ENCODE measurements at regions not wholly inside any gene's neighbourhood (a gene's known extent, or its start where the extent isn't known, plus 50 kb on each side); places are given as distances from the start of the nearest gene placed in this dataset.
A peak's percentile ranks its signal among the peaks of the same experiment; 100 is the strongest.

DNA sequence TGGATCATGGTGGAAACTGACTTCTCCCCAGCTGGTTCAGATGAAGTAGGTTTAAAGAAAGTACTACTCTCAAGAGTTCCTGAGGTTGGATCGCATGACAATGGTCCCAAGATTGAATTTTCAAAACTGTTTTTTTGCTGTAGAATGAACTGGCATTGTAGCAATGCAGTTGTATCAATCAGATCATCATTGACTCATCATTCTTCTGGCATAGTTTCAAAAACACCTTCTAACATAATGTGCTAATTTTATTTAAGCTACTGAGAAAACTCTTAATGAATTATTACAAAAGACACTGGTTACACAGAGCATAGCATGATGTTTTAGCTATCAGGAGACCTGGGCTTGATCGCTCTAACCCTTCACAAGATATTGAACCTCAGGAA is 384.5 kb upstream of the DCN start:
- DNase-seq, result no peak

DNA sequence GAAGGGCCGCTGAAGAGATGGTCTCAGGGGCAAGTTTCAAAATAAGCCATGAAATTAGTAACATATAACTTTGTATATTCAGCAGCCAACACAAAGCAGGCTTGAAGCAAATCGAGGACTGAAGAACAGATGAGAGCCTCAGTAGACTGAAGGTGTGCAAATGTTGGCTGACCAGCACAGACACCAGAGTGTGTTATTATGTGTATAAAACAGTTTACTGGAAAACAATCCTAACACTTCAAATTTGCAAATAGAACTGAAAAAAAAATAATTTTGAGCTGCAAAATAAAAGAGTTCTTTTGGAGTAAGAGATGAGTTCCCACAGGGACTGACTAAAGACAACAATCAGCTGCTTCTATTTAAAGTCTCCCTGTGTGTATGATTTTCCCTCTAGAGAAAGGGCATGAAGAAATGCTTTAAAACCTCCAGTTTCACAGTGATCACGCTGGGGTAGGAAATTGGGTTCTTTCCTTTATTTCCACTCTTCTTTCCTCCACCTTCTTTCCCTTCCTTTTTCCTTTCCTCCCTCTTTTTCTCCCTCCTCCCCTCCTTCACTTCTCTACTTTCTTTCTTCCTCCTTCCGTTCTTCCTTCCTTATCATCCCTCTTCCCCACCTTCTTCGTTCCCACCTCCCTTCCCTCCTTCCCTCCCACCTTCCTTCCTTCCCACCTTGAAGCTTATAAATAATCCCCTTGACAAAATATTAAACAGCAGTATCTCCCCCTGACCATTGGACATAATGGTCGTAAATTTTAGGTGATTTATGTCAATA is 383.9 kb upstream of the DCN start:
- DNase-seq, result no peak

DNA sequence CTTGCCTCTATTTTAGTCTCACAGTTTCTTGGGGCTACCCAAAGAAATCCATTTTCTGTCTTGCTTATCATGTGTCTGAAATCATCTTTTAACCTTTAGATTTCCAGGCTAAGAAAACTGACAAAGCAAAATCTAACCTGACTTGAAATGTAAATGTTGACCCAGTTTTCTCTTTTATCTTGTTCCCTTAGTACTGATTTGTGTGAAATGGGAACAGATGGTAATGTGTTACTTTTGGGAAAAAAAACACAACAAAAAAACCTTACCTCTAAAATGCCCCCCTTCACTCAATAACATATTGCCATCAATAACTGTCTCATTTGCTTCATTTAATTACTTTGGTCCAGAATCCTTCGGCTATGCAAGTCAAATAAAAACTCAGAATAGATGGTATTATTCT is 383.2 kb upstream of the DCN start:
- no peak for DNase-seq

DNA sequence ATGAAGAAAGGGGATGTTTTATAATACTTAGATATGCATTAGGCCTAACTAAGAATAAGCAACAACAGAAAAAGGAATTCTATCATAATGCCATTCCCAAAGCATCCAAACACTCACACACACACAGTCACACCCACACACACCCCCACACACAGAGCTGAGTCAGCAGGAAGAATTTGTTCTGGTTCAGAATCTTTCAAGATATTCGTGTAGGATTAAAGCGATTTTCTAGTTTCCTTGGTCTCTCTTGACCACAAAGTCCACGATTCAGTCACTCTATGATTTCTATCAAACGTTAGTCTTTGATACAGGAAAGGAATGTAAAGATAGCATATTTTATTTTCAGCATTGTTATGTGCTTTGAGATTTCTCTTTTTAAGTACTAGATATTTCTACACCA is 382.6 kb upstream of the DCN start:
- DNase-seq, result no peak

DNA sequence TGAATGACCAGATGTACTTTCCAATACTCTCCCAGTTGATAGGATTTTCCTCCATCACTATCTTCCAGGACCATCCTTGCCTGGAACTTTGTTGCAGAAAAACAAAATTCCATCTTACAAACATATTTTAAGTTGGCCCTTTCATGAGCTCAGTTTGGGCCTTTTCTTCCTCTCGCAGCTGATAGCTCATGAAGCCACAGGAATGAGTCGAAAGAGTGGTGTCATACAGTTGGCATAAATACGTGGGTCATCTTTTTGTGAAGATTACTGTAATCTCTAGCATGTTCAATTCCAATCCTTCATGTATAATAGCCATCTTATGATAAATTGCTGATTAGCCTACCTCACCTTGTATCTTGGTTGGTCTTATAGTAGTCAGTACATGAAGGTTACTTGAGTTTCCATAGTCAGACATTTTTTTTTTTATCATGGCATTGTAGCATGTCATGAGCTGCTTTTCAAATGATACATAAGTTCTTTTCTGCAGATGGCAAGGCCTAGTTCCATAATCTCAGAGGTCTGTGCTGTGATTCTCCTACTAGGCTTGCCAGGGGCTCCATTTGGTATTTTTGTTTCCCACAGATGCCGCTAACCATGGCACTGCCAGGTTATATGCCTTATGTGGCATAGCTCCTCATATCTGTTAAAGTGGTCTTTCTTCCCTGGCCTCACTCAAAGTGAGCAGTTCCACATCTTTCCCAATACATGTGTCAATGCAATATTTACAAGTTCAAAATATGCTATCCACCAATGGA is 380.6 kb upstream of the DCN start:
- DNase-seq, result no peak

DNA sequence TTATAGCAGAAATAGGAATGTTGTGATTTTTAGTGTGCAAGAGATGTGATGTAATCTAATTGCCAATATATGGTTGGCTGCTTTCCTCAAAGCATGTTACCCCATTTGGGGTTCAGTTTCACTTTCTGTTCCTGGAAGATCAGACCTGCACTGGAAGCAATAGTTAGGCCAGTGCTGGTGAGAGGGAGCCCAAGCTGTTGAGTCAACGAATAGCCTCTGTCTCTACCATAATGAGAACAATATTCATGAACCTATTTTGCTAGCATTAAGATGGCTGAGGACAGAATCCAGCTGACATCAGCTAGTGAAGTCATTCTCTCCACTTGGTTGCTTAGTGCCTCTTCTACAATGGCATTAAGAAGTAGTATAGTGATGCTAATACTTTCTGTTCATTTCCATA is 379.9 kb upstream of the DCN start:
- DNase-seq, result no peak

DNA sequence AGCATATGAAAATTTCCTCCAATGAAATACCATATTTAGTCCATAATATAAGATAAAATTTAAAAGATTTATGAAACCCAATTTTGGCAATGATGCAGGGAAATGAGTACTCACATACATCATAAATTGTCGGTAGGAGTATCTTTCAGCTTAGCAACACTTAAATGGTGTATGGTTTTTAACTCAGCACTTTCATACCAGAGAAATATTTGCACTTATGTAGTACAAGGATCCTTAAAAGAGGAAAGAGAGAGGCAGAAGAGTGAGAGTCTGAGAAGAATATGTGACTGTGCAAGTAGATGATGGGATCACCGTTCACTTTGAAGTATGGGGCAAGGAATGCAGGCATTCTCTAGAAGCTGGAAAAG is 379.3 kb upstream of the DCN start:
- DNase-seq, result no peak

DNA sequence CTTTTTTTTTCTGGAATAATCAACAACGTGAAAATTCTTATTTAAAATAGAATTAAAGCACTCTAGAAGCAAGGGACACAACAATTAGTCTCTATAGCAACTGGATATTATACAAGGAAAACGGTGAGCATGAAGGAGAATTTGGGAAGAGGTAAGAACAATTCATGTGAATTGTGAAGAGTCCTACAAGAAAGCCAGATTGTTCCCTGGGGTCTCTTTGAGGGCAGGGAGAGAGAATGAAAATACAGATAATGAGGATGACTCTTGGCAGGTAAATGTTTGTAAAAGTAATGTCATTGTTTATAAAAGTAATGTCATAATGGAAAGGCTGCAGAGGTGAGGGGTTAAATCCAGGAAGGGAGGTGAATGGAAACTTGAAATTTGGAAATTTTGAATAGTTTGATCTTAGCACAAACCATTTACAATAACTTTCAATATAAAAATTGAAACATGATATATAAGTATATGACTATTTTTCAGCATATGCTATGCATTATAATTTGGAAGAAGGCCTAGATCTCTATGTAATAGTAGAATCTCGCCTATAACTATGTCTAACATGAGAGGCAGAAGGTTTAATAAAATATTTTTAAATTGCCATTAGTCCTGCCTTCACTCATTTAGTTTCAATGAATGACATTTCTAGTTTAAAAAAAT is 378.8 kb upstream of the DCN start:
- DNase-seq, result no peak

DNA sequence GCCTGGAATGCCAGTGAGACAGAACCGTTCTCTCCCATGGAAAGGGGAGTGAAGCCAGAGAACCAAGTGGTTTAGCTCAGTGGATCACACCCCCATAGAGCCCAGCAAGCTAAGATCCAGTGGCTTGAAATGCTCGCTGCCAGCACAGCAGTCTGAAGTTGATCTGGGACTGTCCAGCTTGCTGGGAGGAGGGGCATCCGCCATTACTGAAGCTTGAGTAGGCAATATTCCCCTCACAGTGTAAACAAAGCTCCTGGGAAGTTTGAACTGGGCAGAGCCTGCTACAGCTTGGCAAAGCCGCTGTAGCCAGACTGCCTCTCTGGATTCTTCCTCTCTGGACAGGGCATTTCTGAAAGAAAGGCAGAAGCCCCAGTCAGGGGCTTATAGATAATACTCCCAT is 374.3 kb upstream of the DCN start:
- no peak for DNase-seq

DNA sequence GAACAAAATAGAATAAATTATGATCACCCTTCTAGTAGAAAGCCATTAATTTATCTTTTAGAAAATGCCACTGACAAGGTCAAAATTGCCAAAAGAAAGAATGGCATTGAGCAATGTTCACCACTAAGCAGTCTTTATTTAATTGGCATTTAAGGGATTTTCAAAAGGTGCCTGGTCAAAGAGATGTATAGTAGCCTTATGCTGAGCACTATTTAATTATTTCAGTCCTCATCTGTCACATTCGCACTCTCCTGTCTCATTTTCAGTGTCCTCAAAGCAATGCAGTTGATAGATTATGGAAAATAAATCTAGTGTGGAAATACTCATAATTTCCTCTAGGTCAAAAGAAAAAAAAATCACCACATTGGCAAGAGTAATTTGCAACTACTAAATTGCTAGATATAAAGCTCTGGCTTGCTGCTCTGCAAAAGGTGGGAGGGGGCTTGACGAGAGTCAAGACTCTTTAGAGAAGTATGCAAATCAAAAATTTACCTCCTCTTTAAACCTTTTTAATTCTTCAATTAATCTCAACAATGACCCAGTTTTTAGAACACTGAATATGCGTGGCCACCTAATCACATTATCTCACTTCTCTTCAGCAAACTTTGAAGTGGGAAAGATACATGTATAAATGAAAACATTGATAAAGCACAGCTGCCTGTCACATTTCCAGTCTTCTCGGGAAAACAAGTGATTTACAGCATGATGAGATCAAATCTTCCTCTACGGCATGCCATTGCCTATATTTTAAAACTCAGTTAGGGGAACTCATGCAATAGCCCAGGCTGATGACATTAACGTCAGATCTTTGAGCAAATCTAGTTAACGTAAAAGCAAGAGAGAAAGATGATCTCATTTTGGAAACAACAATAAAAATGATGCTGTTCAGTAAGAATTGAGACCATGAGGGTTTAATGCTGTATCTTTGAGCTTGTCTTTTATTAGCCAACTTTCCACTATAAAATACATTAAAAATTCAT is 373.1 kb upstream of the DCN start:
- no peak for DNase-seq

DNA sequence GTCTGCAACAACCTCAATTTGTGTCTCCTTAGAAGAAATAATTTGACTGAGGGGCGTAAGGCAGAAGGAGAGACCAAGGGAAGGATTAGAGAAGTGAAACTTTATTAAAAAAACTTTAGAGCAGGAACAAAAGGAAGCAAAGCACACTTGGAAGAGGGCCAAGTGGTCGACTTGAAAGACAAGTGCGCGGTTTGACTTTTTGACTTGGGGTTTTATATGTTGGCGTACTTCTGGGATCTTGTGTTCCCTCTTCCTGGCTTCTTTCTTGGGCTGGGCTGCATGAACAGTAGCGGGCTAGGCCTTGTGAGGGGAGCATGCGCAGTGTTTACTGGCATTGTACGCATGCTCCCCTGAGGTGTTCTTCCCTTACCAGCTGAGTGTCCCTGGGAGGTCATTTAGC is 369.3 kb upstream of the DCN start:
- no peak for DNase-seq

DNA sequence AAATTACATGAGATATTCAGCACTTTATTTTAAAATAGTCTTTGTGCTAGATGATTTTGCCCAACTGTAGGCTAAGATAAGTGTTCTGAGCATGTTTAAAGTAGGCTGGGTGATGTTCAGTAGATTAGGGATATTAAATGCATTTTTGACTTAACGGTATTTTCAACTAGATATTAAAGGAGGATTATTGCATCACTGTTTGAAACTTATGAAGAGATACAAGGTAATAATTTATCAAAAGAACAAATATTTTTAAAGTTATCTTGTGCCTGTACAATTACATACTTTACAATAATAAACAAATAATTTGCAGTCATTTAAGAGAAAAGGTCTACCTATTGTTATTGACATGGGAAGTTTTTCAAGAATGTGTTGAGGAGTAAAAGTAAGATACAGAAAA is 368.6 kb upstream of the DCN start:
- no peak for DNase-seq

DNA sequence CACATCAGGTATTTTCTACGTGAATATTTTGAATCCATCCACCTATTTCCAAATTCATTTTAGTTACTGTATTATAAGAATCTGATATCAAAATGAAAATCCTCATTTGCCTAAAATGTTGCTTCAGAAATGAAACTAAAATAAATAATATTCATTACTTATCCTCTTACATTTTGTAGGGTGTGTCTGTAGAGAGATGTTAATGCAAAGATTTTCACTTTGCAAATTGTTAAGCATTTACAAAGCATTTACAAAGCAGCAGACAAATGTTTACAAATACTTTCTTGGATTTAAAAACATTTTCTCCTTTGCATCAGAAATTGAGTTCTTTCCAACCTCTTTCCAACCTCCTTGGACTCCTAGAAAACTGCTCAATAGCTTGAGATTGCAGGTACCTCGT is 360.0 kb upstream of the DCN start:
- no peak for DNase-seq

DNA sequence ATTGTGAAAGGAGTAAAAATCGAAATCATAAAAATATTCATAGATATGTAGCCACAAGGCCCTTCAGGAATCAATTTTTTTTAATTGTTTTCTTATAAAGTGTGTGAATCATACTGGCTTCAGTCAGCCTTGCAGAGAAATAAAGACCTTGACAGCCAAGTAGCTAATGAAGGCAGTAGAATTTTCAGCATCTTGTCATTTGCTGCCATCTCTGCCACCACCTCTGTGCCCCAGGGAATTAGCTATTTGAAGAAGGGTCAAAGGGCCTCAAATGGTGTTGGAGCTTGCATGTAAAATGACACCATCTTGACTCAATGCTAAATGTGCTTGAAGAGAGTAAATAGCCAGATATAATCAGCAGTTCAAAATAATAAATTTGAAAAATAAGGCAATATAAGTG is 359.4 kb upstream of the DCN start:
- DNase-seq, result no peak

DNA sequence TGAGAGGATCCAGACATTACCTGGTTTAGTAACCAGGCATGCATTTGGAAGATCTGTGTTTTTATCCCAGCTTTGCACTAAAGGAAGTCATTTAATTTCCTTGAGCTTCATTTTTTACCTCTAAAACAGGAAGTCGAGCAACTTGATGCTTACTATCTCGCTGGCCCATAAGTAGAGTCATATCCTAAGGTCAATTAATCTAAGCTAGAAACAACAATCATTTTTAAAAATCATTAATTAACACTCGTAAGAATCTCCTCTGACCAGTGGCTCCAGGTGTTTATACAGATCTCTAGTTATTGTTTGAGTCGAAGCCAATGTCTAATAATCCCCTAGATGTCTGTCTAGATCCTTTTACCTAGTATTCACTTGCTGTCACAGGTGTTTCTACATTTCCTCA is 355.8 kb upstream of the DCN start:
- peak; percentile 60 for DNase-seq

DNA sequence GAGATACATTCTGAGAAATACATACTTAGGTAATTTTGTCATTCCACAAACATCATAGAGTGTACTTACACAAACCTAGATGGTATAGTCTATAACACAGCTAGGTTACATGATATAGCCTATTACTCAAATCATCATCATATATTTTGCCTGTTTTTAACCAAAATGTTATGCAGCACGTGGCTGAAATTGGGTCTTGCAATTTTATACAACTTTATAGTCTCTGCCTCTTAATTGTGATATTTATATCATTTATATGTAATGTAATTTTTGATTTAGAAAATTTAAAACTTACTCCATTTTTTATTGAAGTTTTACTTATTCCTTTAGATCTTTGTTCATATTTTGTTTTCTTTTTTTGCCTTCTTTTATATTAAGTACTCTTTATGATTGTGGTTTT is 350.7 kb upstream of the DCN start:
- DNase-seq, result no peak

DNA sequence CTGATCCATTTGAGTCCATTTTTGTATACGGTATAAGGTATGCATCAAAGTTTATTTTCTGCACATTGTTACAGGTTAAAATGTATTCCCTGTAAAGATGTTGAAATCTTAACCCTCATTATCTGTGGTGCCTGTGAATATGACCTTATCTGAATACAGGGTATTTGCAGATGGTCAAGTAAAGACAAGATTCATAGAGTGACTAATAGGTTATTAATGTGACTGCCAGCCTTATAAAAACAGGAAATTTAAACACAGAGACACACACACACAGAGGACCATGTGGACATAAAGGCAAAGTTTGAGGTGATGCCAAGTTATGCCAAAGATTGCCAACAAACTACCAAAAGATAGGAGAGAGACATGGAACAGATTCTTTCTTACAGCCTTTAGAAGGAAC is 347.2 kb upstream of the DCN start:
- peak; percentile 39 for DNase-seq

DNA sequence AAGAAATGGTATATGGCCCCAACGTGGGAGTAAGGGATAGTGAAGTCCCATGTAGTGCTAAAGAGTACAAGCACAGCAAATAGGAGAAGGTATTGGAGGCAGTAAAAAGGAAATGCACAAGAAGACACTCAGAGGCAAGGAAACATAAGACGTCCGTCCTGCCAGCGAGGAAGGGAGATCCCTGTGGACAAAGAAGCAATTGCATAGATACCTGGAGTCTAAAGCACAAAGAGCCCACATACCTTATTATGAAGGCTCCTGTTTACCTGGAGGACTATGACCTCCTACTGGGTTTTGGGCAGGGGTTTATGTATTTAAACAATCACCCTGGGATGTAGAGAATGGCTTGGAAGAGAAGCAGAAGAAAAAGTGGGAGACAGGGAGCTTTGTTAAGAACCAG is 341.2 kb upstream of the DCN start:
- DNase-seq, result no peak

DNA sequence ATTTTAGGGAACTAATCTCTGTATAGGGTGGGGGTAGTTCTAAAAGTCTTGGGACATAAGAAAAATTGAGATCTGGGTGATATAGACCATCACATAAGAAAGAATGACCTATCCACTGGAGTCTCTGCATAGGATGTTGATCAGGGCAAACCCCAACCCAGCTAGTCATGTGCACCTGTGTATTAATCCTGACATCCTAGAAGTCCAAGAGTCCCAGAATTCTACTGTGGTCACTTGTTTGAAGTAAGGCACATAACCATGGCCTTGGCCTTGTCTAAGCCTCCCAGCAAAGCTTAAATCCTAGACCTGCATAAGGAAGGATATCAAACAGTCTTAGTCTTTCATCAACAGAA is 334.1 kb upstream of the DCN start:
- DNase-seq, result no peak

DNA sequence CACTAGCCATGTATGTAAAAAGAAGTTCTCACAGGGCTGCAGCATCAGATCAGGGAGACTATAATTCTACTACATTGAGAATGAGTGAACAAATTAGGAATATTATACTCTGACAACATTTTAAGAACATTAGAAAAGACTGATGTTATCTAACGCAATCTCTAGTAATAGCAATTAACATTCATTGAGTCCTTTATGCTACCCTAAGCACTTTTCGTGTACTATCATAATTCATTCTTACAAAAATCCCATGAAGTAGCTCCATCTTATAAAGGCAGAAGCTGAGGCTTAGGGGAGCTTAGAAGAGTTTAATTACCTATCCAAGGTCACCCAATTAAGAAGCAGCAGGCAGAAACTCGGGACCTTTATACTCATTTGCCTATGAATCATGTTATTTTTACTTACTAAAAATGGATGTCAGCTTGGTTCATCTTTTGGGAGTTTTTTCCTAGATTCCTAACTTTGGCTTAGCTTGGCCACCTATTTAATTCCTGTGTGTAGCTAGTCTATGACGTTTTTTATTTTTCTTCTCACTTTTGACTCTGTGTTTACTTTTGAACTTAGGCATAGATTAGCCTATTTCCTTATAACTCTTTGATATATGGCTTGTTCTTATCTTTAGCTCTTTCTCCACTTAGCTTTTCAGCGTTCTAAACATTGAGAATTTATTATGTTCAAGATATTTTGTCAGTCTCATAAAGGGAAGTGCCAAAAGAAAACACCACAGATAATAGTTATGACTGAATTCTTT is 333.5 kb upstream of the DCN start:
- no peak for DNase-seq

DNA sequence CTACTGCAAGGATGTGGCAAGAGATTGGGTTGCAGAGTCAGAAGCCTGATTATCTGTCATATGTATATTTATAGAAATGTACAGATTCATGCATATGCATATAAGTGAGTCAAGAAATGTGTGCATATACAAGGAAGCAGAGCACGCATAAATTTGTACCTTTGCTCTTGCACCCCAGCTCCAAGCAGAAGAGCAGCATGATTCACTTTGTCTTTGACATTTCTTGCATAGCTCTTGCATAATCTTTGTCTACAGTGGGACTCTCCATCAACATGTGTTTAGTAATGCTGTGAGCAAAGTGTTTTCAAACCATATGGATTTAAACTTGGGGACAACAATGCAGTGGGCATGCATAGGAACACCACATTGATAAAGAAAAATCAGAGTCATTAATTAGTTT is 330.7 kb upstream of the DCN start:
- DNase-seq, result no peak

DNA sequence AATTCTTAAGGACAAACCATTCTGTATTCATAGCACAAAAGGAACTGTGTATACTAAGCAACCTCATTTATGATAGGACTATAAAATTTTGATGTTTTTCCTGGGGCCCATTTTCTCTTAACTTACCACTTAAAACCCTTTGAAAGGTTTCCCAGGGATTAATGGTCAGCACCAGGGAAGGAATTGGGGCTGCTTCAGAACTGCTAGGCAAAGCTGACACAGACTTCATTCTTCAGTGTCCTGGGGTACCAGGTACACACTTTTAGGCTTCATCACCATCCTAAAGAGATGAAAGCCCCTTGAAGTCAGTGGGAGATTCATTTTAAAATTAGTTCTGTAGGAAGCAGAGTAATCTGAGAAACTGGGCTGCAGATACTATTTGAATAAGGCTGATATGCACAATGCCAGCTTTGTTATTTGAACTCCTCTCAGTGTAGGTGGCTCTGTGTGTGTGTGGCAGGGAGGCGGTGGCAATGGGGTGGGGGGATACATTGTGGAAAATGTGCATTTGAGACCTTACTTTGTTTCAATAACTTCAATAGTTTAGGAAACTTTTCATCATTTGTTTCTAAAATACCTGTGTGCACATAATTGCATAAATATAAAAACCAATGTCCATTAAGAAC is 329.3 kb upstream of the DCN start:
- no peak for DNase-seq

Data from dermis blood vessel endothelial cell (primary cell).